KMS-11 (cell line): ENCODE measurements at regions not wholly inside any gene's neighbourhood (a gene's known extent, or its start where the extent isn't known, plus 50 kb on each side); places are given as distances from the start of the nearest gene placed in this dataset.

Experiments used
- H2AFZ ChIP-seq: fragments of 200-600 bp; sonication (generic); 2 replicates; pipeline ENCODE4 v1.6.1; 2016; ENCODE audit warnings: antibody characterized with exemption, mixed run types, low read depth
- H3K27ac ChIP-seq: fragments of 200-600 bp; sonication (generic); 2 replicates; pipeline ENCODE4 v1.6.1; 2016; ENCODE audit warnings: mild to moderate bottlenecking, mixed run types
- H3K27me3 ChIP-seq: fragments of 200-600 bp; sonication (generic); 2 replicates; pipeline ENCODE4 v1.6.1; 2017; ENCODE audit warnings: mild to moderate bottlenecking, low read depth, mixed run types, moderate library complexity; ENCODE audit not compliant: insufficient read depth
- H3K36me3 ChIP-seq: fragments of 200-600 bp; sonication (generic); 2 replicates; pipeline ENCODE4 v1.6.1; 2017; ENCODE audit warnings: mild to moderate bottlenecking, mixed run types; ENCODE audit not compliant: insufficient read depth
- H3K4me1 ChIP-seq: fragments of 200-600 bp; sonication (generic); 2 replicates; pipeline ENCODE4 v1.6.1; 2016; ENCODE audit warnings: mild to moderate bottlenecking, low read depth, mixed run types; ENCODE audit not compliant: poor library complexity, severe bottlenecking
- H3K4me2 ChIP-seq: fragments of 200-600 bp; sonication (generic); 2 replicates; pipeline ENCODE4 v1.7.0; 2016; ENCODE audit warnings: mild to moderate bottlenecking, mixed run types
- H3K4me3 ChIP-seq: fragments of 200-600 bp; sonication (generic); IDR thresholded peaks from 2 replicates; pipeline ENCODE4 v1.6.1; 2017; ENCODE audit warnings: low read depth, low read length, mixed read lengths; ENCODE audit not compliant: insufficient read depth
- H3K79me2 ChIP-seq: fragments of 200-600 bp; sonication (generic); 2 replicates; pipeline ENCODE4 v1.6.1; 2016; ENCODE audit warnings: low read depth, mixed run types; ENCODE audit not compliant: insufficient read depth
- H3K9ac ChIP-seq: fragments of 200-600 bp; sonication (generic); 2 replicates; pipeline ENCODE4 v1.6.1; 2016; ENCODE audit warnings: mild to moderate bottlenecking, mixed run types
- H4K20me1 ChIP-seq: fragments of 200-600 bp; sonication (generic); 2 replicates; pipeline ENCODE4 v1.6.1; 2016; ENCODE audit warnings: mild to moderate bottlenecking, mixed run types; ENCODE audit not compliant: insufficient read depth
- CTCF ChIP-seq: fragments of 200-600 bp; sonication (generic); conservative IDR thresholded peaks from 2 replicates; pipeline ENCODE4 v1.6.1; 2017; ENCODE audit warnings: low read depth, mild to moderate bottlenecking, antibody characterized with exemption, low read length, moderate library complexity, mixed read lengths

GRCh38 chr2:6222296-6222695 is 530.1 kb downstream of the SOX11 start:
- H3K4me1 ChIP-seq, result no peaks in the 10 kb centered on the region
- no peak overlapping the region for H3K9ac ChIP-seq
- no peak overlapping the region for H3K27ac ChIP-seq
- H2AFZ ChIP-seq, result no peak overlapping the region
- no peaks in the 10 kb centered on the region for H3K27me3 ChIP-seq
- H3K36me3 ChIP-seq, result no peaks in the 10 kb centered on the region
- TF ChIP-seq CTCF, result no peak
- no peaks in the 10 kb centered on the region for H3K79me2 ChIP-seq
- no peak overlapping the region for H3K4me3 ChIP-seq
- no peaks in the 10 kb centered on the region for H4K20me1 ChIP-seq
- H3K4me2 ChIP-seq, result no peak overlapping the region

GRCh38 chr2:6224267-6224666 is 532.1 kb downstream of the SOX11 start:
- Histone ChIP-seq H4K20me1 (no peaks in the 10 kb centered on the region), H3K4me1 (no peaks in the 10 kb centered on the region), H3K79me2 (no peaks in the 10 kb centered on the region), H3K4me2 (no peak overlapping the region), H3K9ac (no peak overlapping the region), H3K36me3 (no peaks in the 10 kb centered on the region), H2AFZ (no peak overlapping the region), H3K27me3 (no peaks in the 10 kb centered on the region), H3K27ac (no peak overlapping the region), H3K4me3 (no peak overlapping the region)
- no peak for TF ChIP-seq CTCF

GRCh38 chr2:6228251-6228650 is 536.1 kb downstream of the SOX11 start:
- Histone ChIP-seq H3K4me3 (no peak overlapping the region), H4K20me1 (no peaks in the 10 kb centered on the region), H3K9ac (no peak overlapping the region), H3K27me3 (no peaks in the 10 kb centered on the region), H3K4me1 (no peaks in the 10 kb centered on the region), H3K27ac (no peak overlapping the region), H3K4me2 (no peak overlapping the region), H3K79me2 (no peaks in the 10 kb centered on the region), H3K36me3 (no peaks in the 10 kb centered on the region), H2AFZ (no peak overlapping the region)
- no peak for TF ChIP-seq CTCF

GRCh38 chr2:6231166-6231565 is 539.0 kb downstream of the SOX11 start:
- no peaks in the 10 kb centered on the region for H3K4me1 ChIP-seq
- no peak overlapping the region for H3K4me3 ChIP-seq
- H4K20me1 ChIP-seq, result no peaks in the 10 kb centered on the region
- no peak for TF ChIP-seq CTCF
- no peak overlapping the region for H3K9ac ChIP-seq
- H3K4me2 ChIP-seq, result no peak overlapping the region
- H3K79me2 ChIP-seq, result no peaks in the 10 kb centered on the region
- no peak overlapping the region for H3K27ac ChIP-seq
- H2AFZ ChIP-seq, result no peak overlapping the region
- H3K36me3 ChIP-seq, result no peaks in the 10 kb centered on the region
- no peaks in the 10 kb centered on the region for H3K27me3 ChIP-seq

- Histone ChIP-seq H3K27ac (no peak overlapping the region), H3K79me2 (no peaks in the 10 kb centered on the region), H3K4me2 (no peak overlapping the region), H2AFZ (no peak overlapping the region), H3K9ac (no peak overlapping the region), H3K4me1 (no peaks in the 10 kb centered on the region), H3K4me3 (no peak overlapping the region), H4K20me1 (no peaks in the 10 kb centered on the region), H3K27me3 (no peaks in the 10 kb centered on the region), H3K36me3 (no peaks in the 10 kb centered on the region)
- TF ChIP-seq CTCF, result no peak
Observed at GRCh38 chr2:6233993-6234392, 541.8 kb downstream of the SOX11 start.
